HG03432 (cell line): ENCODE measurements at regions not wholly inside any gene's neighbourhood (a gene's known extent, or its start where the extent isn't known, plus 50 kb on each side); places are given as distances from the start of the nearest gene placed in this dataset.
"Not testable (repeated sequence)": the region's sequence is repeated elsewhere in the genome, so short reads cannot be mapped to it uniquely, and the experiment has no call there.

Experiments
- ATAC-seq: cut with Tn5 transposase; IDR thresholded peaks from one replicate; pipeline ENCODE4 v1.9.1; 2021; ENCODE audit warnings: mild to moderate bottlenecking, moderate library complexity; ENCODE audit not compliant: unreplicated experiment

DNA sequence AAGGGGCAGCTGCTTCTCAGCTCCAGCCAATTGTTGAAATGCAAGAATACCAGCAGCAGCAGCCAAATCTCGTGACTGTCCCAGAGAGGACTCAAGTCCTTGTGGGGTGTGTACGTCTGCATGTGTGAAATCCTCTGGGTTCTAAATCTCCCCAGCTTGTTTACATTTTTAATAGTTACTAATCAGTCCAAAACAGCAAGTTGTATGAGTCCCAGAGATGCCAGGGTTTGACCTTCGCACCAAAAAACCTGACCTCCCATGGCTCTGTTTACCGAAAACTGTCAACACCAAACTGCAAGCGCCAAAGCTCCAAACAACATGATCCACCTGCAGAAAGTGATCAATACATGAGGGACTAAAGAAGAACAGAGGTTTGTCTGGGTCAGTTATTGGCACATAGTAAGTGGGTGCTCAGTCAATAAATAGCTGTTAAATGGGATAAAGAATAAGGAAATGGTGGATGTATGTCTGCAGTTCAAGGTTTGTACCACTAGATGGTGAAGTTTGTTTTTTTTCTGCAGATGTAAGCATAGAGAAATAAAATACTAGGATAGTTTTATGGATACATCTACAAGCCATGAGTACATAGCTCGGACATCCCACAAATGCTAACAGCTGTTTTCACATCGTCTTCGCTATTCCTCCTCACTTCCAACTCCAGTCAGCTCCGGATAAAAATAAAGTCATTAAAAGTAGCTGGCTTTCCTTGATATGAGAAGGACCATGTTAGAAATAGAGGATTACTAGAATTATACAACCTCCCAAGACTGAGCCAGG, 85.3 kb upstream of the ADRB2 start:
- ATAC-seq, result peak; percentile 66

GRCh38 chr5:148741766-148742165, 84.6 kb upstream of the ADRB2 start:
- ATAC-seq, result not testable (repeated sequence)

DNA sequence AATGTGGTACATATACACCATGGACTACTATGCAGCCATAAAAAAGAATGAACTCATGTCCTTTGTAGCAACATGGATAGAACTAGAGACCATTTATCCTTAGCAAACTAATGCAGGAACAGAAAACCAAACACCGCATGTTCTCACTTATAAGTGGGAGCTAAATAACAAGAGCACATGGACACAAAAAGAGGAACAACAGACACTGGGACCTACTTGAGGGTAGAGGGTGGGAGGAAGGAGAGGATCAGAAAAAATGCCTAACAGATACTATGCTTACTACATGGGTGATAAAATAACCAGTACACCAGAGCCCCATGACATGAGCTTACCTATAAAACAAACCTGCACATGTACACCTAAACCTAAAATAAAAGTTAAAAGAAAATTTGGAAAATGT, 82.0 kb upstream of the ADRB2 start:
- ATAC-seq, result not testable (repeated sequence)

GRCh38 chr5:148746826-148747535, 79.4 kb upstream of the ADRB2 start:
- ATAC-seq, result peak; percentile 94

DNA sequence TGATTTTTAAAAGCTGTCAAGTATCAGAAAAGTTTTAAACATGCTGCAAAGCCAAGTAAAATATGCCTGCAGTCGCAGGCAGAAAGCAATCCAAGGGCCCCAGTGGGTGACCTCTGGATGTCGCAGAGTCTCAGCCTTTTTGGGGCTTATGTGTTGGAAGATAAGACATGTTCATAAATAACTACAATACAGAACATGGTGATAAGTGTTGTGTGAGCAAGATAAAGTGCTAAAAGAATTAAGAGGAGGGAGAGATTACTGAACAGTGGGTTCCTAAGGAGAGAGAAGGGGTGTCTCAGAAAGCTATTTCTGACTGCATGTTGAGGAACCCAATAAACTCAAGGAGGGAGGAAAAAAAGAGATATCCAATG, 78.9 kb upstream of the ADRB2 start:
- no peak for ATAC-seq

- ATAC-seq, result no peak
These were observed 77.6 kb upstream of the ADRB2 start for GRCh38 chr5:148748702-148749392.

GRCh38 chr5:148750614-148751013, 75.8 kb upstream of the ADRB2 start:
- ATAC-seq, result no peak

GRCh38 chr5:148751025-148751424, 75.4 kb upstream of the ADRB2 start:
- ATAC-seq, result no peak

DNA sequence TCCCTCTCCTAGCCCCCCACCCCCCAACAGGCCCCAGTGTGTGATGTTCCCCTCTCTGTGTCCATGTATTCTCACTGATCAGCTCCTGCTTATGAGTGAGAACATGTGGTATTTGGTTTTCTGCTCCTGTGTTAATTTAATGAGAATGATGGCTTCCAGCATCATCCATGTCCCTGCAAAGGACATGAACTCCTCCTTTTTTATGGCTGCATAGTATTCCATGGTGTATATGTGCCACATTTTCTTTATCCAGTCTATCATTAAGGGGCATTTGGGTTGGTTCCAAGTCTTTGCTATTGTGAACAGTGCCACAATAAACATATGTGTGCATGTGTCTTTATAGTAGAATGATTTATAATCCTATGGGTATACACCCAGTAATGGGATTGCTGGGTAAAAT, 74.0 kb upstream of the ADRB2 start:
- ATAC-seq, result not testable (repeated sequence)

GRCh38 chr5:148759101-148759500, 67.3 kb upstream of the ADRB2 start:
- ATAC-seq, result no peak

DNA sequence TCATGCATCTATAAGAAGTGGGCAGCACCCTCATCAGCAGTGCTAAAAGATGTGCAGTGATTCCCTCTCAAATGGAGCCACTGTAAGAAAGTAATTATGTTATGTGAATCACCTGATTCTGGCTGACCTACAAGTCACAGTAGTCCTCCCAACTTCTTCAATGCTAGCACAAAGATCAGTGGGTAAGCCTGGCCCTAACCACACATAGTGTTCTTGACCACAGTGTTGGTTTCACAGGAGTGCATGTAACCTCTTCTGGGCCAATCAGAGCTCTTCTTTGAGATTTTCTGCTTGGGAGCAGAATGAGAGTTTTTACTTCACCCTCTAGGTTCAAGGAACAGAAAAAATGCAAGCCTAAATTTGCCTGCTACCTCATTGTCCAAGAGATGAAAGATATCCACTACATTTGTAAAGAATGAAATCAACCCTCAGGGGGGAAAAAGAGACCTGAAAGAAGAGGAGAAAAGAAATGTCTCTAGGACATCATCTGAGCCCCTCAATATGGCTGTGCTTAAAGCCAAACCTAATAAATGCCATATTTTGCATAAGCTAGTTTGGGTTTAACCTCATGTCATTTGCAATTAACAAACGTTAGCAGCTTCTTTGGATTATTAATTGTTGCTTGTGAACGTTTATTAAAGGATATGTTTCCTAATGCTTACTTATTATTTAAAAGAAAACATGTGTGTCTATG, 65.3 kb upstream of the ADRB2 start:
- ATAC-seq, result peak; percentile 100

GRCh38 chr5:148763996-148764395, 62.4 kb upstream of the ADRB2 start:
- no peak for ATAC-seq

- ATAC-seq, result no peak
These were observed 61.4 kb upstream of the ADRB2 start for GRCh38 chr5:148765061-148765460.

DNA sequence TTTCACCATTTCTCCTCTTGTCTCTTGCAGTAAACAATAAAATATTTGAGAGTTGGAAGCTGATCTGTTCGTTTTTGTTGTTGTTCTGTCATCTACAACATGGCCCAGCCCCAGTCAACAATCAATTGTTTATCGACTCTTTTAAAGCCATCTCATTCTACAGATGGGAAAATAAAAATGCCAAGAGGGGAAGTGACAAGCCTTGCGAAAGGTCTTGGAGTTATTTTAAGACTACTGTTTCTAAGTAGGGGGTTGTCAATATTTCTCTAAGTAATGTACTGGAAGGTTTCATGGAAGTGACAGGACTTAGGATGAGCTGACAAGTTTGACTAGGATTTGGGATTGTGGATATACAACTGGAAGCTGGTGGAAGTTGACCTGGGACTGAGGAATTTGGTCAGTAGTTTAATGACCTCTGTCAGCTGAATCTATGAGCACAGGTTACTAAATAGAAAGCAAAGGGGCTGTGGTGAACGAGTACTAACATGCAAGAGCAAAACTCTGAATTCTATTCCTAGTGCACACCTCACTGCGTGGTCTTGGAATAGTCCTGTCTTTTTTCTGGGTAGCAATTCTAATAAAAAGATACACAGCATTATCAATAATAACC, 57.5 kb upstream of the ADRB2 start:
- no peak for ATAC-seq

GRCh38 chr5:148769941-148770340, 56.5 kb upstream of the ADRB2 start:
- ATAC-seq, result no peak

DNA sequence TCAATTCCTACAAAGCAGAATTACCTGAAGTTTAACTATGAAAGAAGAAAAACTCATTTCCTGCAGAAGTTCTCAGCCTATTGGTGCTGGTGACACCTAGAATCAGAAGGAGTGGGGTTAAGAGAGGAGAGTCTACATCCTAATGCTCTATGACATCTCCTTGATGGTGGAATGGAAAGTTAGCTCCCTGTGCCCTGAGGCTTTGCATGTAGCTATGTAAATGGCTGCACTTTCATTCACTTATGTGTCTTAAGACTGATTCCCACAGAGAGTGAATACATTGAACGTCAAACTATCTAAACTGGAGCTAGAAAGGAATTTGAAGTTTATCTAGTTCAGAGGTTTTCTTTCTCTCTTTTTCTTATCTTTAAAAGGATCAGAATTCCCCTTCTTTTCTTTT, 52.1 kb upstream of the ADRB2 start:
- ATAC-seq, result no peak

GRCh38 chr5:148776261-148776660, 50.1 kb upstream of the ADRB2 start:
- ATAC-seq, result no peak
